Heart left ventricle (tissue), 16 donors: ENCODE measurements at regions not wholly inside any gene's neighbourhood (a gene's known extent, or its start where the extent isn't known, plus 50 kb on each side); places are given as distances from the start of the nearest gene placed in this dataset.

Source experiments
- ATAC-seq, 4 donors: fragments of 200-7000 bp; cut with Tn5 transposase; one replicate each; pipeline ENCODE4 v1.9.1; 2020 to 2022; ENCODE audit warnings: moderate library complexity in 4 of 4, mild to moderate bottlenecking in 3 of 4, moderate number of reproducible peaks in 1 of 4
- DNase-seq, 5 donors: peaks; one replicate each; pipeline ENCODE4 v3.0.0-alpha.2; 2020
- H3K27ac ChIP-seq, 12 donors: fragments of 200-600 bp; sonication (generic) in 4 of 12; one replicate each; pipeline versions ENCODE4 v1.5.0 to v1.8.0; 2016 to 2022; ENCODE audit warnings: mild to moderate bottlenecking in 2 of 12
- H3K27me3 ChIP-seq, 9 donors: fragments of 200-600 bp; sonication (generic) in 2 of 9; one replicate each; pipeline versions ENCODE4 v1.5.1 to v1.8.0; 2016 to 2022; ENCODE audit warnings: mild to moderate bottlenecking in 3 of 9
- H3K36me3 ChIP-seq, 9 donors: fragments of 200-600 bp; sonication (generic) in 2 of 9; one replicate each; pipeline versions ENCODE4 v1.5.0 to v1.8.0; 2018 to 2022; ENCODE audit warnings: mild to moderate bottlenecking in 2 of 9
- H3K4me1 ChIP-seq, 12 donors: fragments of 200-600 bp; sonication (generic) in 4 of 12; one replicate each; pipeline versions ENCODE4 v1.5.0 to v1.8.0; 2016 to 2022; ENCODE audit warnings: mild to moderate bottlenecking in 3 of 12
- H3K4me3 ChIP-seq, 12 donors: fragments of 200-600 bp; sonication (generic) in 4 of 12; one replicate each; pipeline versions ENCODE4 v1.5.0 to v1.8.0; 2017 to 2022; ENCODE audit warnings: mild to moderate bottlenecking in 9 of 12, moderate library complexity in 4 of 12
- H3K9me3 ChIP-seq, 12 donors: fragments of 200-600 bp; sonication (generic) in 4 of 12; one replicate each; pipeline versions ENCODE4 v1.5.0 to v1.8.0; 2016 to 2022; ENCODE audit warnings: mild to moderate bottlenecking in 1 of 12
- POLR2A ChIP-seq, 2 donors: fragments of 450-650 bp; IDR thresholded peaks; one replicate each; pipeline ENCODE4 v1.6.1; 2017; ENCODE audit warnings: antibody characterized with exemption in 2 of 2, mild to moderate bottlenecking in 2 of 2, moderate library complexity in 2 of 2
- WGBS, 4 donors: extraction: QIAGEN DNeasy Blood & Tissue Kit in 2 of 4; methylation state at CpG; one replicate each; pipeline versions ENCODE4 v1.1.5 to v1.1.7; 2013 to 2018; 5-methylcytosine and 5-hydroxymethylcytosine counted together
- intact Hi-C, 10 donors: fragments of 100-400 bp; cut with DNase I; formaldehyde crosslinking; loops; one replicate each; pipeline versions ENCODE4 v1.11.1 to v1.14.2; 2022
- TF ChIP-seq, protein P1 (sequence below), 12 donors: fragments of 200-600 bp; sonication (generic) in 4 of 12; IDR thresholded peaks; one replicate each; pipeline versions ENCODE4 v1.5.0 to v1.8.0; 2018 to 2022; ENCODE audit warnings: antibody characterized with exemption in 12 of 12, mild to moderate bottlenecking in 5 of 12
- donor health status: ischemic (EF 13 %, LVEDD 7.1; RV severe dilation, severe dysfunction).
- donor health status: healthy with polysubstance abuse.
- donor health status: DM: no; HTN: yes; CAD: no.
- donor health status: DM: no; HTN: no; CAD: no.
- donor health status: ischemic (EF 25% LVEDD 6.9; RV normal size, moderate dysfunction).
- donor health status: ischemic (EF 25% LVEDD 5.7; RV mildly dilated, moderate dysfunction).
- donor health status: healthy.
- donor health status: DM: yes; HTN: yes; CAD: no.
- donor health status: ischemic (EF 35%, LVEDD 5.7; RV mildly dilated, moderate dysfunction).
- donor health status: nonischemic (EF 11% LVEDD 7.7; RV severe dilation, severe dysfunction).
- donor health status: DM: yes; HTN: yes; CAD: no.
- donor health status: PGD.
- donor health status: ischemic (EF 29% LVEDD 5.4; RV normal size, mild dysfunction).
- donor health status: nonischemic (EF 23%, LVEDD 6.1; RV moderate dilation, normal function).

DNA sequence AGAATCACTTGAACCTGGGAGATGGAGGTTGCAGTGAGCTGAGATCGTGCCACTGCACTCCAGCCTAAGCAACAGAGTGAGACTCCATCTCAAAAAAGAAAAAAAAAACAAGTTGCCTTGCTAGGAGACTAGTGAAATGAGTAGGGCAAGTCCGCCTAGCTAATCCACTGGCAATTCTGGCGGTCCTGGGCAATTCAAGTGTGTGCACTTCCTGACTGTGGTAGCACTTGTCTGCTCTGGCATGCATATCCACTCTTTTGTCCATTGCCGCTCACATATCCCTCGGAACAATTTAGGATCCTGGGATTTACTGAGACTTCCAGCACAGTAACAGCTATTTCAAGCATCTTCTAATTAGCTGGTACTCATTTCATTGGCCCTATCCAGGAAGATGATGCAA, 426.3 kb upstream of the ADGRL2 start:
- ATAC-seq (no peak), DNase-seq (no peak)
- WGBS, 4 donors, result 95 to 98% (median 96%) methylated on average over 5 of the region's 5 CpGs
- TF ChIP-seq, protein P1, sequence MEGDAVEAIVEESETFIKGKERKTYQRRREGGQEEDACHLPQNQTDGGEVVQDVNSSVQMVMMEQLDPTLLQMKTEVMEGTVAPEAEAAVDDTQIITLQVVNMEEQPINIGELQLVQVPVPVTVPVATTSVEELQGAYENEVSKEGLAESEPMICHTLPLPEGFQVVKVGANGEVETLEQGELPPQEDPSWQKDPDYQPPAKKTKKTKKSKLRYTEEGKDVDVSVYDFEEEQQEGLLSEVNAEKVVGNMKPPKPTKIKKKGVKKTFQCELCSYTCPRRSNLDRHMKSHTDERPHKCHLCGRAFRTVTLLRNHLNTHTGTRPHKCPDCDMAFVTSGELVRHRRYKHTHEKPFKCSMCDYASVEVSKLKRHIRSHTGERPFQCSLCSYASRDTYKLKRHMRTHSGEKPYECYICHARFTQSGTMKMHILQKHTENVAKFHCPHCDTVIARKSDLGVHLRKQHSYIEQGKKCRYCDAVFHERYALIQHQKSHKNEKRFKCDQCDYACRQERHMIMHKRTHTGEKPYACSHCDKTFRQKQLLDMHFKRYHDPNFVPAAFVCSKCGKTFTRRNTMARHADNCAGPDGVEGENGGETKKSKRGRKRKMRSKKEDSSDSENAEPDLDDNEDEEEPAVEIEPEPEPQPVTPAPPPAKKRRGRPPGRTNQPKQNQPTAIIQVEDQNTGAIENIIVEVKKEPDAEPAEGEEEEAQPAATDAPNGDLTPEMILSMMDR (IDR thresholded peaks at IDR 0.05), result no peak
- TF ChIP-seq POLR2A (IDR thresholded peaks at IDR 0.05), result no peak
- Histone ChIP-seq H3K4me1 (peaks cover 0 to under 1% (median 0%) of the 10 kb centered on the region in 12 donors), H3K27me3 (no peaks in the 10 kb centered on the region), H3K36me3 (no peaks in the 10 kb centered on the region), H3K27ac (no peak overlapping the region), H3K9me3 (no peaks in the 10 kb centered on the region), H3K4me3 (no peak overlapping the region)
- intact Hi-C loops, result no loop called here

DNA sequence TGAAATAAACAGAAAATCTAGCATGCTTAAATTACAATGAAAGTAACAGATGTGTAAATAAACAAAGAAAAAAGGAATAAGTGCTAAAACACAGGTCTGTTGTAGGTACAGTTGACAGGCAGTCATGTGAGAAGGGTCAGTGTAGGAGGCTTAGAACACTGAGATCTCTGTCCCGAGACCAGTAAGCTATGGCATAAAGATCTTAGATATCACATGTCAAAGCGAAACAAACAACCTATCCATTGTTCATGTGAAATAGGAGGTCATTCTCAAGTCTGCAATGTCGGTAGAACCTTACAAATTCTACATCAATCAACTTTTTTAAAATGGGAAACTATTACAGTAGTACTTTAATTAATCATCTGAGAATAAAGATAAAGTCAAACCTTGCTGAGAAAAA, 428.9 kb upstream of the ADGRL2 start:
- 81 to 87% (median 87%) methylated on average over 3 of the region's 3 CpGs for WGBS, 4 donors
- no peaks in the 10 kb centered on the region for H3K9me3 ChIP-seq
- H3K4me3 ChIP-seq, result no peak overlapping the region
- ATAC-seq (no peak), DNase-seq (no peak)
- intact Hi-C loops, result no loop called here
- no peaks in the 10 kb centered on the region for H3K4me1 ChIP-seq
- H3K27ac ChIP-seq, result no peak overlapping the region
- H3K36me3 ChIP-seq, result no peaks in the 10 kb centered on the region
- no peaks in the 10 kb centered on the region for H3K27me3 ChIP-seq
- TF ChIP-seq, protein P1 (IDR thresholded peaks at IDR 0.05), result no peak
- no peak for TF ChIP-seq POLR2A (IDR thresholded peaks at IDR 0.05)

DNA sequence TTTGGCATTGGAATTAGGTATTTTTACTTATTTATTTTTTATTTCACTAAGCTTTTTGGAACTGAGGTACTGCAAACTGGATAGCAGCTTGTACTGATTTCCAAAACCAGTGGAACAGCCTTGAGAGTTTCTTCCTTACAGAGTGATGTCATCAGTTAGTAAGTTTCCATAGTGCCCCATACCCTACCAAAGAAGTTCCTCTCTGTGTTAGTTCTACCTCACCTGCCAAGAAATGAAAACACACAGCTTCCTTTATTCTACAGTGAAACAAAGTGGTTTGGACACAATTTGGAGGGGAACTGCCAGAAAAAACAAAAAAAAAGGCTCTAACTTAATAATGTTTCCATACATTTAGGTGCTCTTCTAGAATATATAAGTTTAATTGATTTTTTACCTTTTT, 430.9 kb upstream of the ADGRL2 start:
- TF ChIP-seq, protein P1 (IDR thresholded peaks at IDR 0.05), result no peak
- no peak for TF ChIP-seq POLR2A (IDR thresholded peaks at IDR 0.05)
- H3K36me3 ChIP-seq, result no peaks in the 10 kb centered on the region
- ATAC-seq, result no peak
- no peak for DNase-seq
- no peaks in the 10 kb centered on the region for H3K4me1 ChIP-seq
- intact Hi-C loops, result no loop called here
- H3K27ac ChIP-seq, result no peak overlapping the region
- no peaks in the 10 kb centered on the region for H3K27me3 ChIP-seq
- no peak overlapping the region for H3K4me3 ChIP-seq
- H3K9me3 ChIP-seq, result no peaks in the 10 kb centered on the region

DNA sequence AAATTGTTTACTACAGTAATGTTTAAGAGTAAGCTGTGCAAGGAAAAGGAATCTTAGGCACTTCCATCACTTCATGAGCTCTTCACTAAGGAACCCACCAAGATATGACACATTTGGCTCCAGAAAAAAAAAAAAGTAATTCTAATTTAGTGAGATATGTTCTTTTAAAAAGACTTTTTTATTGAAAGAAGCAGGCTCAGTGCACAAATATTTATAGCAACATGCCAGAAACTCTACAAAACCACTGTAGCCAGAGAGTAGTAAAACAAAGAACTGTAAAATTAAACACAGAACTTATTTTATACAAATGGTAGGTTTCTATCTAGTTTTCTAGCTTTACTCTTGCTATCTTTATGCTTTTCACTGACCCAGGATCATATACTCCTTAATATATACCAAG, 434.6 kb upstream of the ADGRL2 start:
- TF ChIP-seq, protein P1 (IDR thresholded peaks at IDR 0.05), result no peak
- no peak for TF ChIP-seq POLR2A (IDR thresholded peaks at IDR 0.05)
- intact Hi-C loops, result no loop called here
- no peak overlapping the region for H3K27ac ChIP-seq
- no peaks in the 10 kb centered on the region for H3K9me3 ChIP-seq
- DNase-seq, result no peak
- no peaks in the 10 kb centered on the region for H3K36me3 ChIP-seq
- ATAC-seq, result no peak
- H3K4me3 ChIP-seq, result no peak overlapping the region
- H3K27me3 ChIP-seq, result no peaks in the 10 kb centered on the region
- peaks cover 0 to 5% (median 0%) of the 10 kb centered on the region in 12 donors for H3K4me1 ChIP-seq
